Neural progenitor cell (in vitro differentiated cells): ENCODE measurements at regions not wholly inside any gene's neighbourhood (a gene's known extent, or its start where the extent isn't known, plus 50 kb on each side); places are given as distances from the start of the nearest gene placed in this dataset.

Source experiments
- DNase-seq: peaks from one replicate; pipeline ENCODE4 v3.0.0-alpha.2; 2016; ENCODE audit warnings: low spot score
- H2AFZ ChIP-seq: fragments of 200-600 bp; sonication (generic); replicated peaks from 2 replicates; pipeline ENCODE4 v1.6.1; 2016; ENCODE audit warnings: antibody characterized with exemption
- H3F3A ChIP-seq: fragments of 200-600 bp; sonication (generic); 2 replicates; pipeline ENCODE4 v1.6.1; 2016; ENCODE audit warnings: antibody characterized with exemption, low read depth
- H3K27ac ChIP-seq: fragments of 200-600 bp; sonication (generic); 2 replicates; pipeline ENCODE4 v1.5.1; 2016; ENCODE audit warnings: mild to moderate bottlenecking
- H3K27me3 ChIP-seq: fragments of 200-600 bp; sonication (generic); 2 replicates; pipeline ENCODE4 v1.6.1; 2016; ENCODE audit warnings: mild to moderate bottlenecking, moderate library complexity
- H3K36me3 ChIP-seq: fragments of 200-600 bp; sonication (generic); 2 replicates; pipeline ENCODE4 v1.5.1; 2016
- H3K4me1 ChIP-seq: fragments of 200-600 bp; sonication (generic); 2 replicates; pipeline ENCODE4 v1.6.1; 2016; ENCODE audit warnings: mixed run types
- H3K4me2 ChIP-seq: fragments of 200-600 bp; sonication (generic); 2 replicates; pipeline ENCODE4 v1.6.1; 2016
- H3K4me3 ChIP-seq: fragments of 200-600 bp; sonication (generic); 2 replicates; pipeline ENCODE4 v1.5.1; 2016
- H3K79me2 ChIP-seq: fragments of 200-600 bp; sonication (generic); 2 replicates; pipeline ENCODE4 v1.6.1; 2016; ENCODE audit warnings: low read depth
- H3K9ac ChIP-seq: fragments of 200-600 bp; sonication (generic); 2 replicates; pipeline ENCODE4 v1.6.1; 2016
- H3K9me3 ChIP-seq: fragments of 200-600 bp; sonication (generic); 2 replicates; pipeline ENCODE4 v1.5.1; 2016; ENCODE audit warnings: low read depth
- H4K20me1 ChIP-seq: fragments of 200-600 bp; sonication (generic); 2 replicates; pipeline ENCODE4 v1.6.1; 2016; ENCODE audit warnings: low read depth
- H3K27ac Mint-ChIP-seq: 3 replicates; pipeline ENCODE4 v1.8.0; 2021; ENCODE audit warnings: mixed read lengths
- H3K27me3 Mint-ChIP-seq: 2 replicates; pipeline ENCODE4 v1.8.0; 2022; ENCODE audit warnings: low read depth, mild to moderate bottlenecking, inconsistent platforms, moderate library complexity, mixed read lengths; ENCODE audit not compliant: insufficient read depth
- H3K36me3 Mint-ChIP-seq: 3 replicates; pipeline ENCODE4 v1.8.0; 2021; ENCODE audit warnings: mixed read lengths
- H3K4me1 Mint-ChIP-seq: 3 replicates; pipeline ENCODE4 v1.8.0; 2021; ENCODE audit warnings: mixed read lengths
- H3K4me3 Mint-ChIP-seq: 3 replicates; pipeline ENCODE4 v1.8.0; 2021; ENCODE audit warnings: mild to moderate bottlenecking, moderate library complexity, mixed read lengths
- H3K9me3 Mint-ChIP-seq: 3 replicates; pipeline ENCODE4 v1.8.0; 2020; ENCODE audit warnings: mixed read lengths
- CTCF ChIP-seq: fragments of 200-600 bp; sonication (generic); IDR thresholded peaks from 2 replicates; pipeline ENCODE4 v1.5.1; 2017; ENCODE audit warnings: antibody characterized with exemption, mild to moderate bottlenecking
- EZH2 ChIP-seq: fragments of 200-600 bp; sonication (generic); IDR thresholded peaks from 2 replicates; pipeline ENCODE4 v1.6.1; 2017; ENCODE audit warnings: antibody characterized with exemption, mild to moderate bottlenecking, moderate library complexity
- EZH2phosphoT487 ChIP-seq: fragments of 200-600 bp; sonication (generic); IDR thresholded peaks from 2 replicates; pipeline ENCODE4 v1.6.1; 2017; ENCODE audit warnings: antibody characterized with exemption

GRCh38 chr6:55696501-55696900, 117.5 kb upstream of the HMGCLL1 start:
- Mint-ChIP-seq H3K27ac (no peak overlapping the region), H3K4me3 (no peak overlapping the region), H3K4me1 (peaks cover 27% of the 10 kb centered on the region), H3K27me3 (no peaks in the 10 kb centered on the region), H3K36me3 (no peaks in the 10 kb centered on the region), H3K9me3 (peaks cover 4% of the 10 kb centered on the region)
- DNase-seq = no peak
- Histone ChIP-seq H3K27ac (no peak overlapping the region), H3K4me2 (no peak overlapping the region), H3K36me3 (no peaks in the 10 kb centered on the region), H3K9me3 (no peaks in the 10 kb centered on the region), H2AFZ (no peak overlapping the region), H3K27me3 (no peaks in the 10 kb centered on the region), H3F3A (no peaks in the 10 kb centered on the region), H3K4me1 (peaks cover 17% of the 10 kb centered on the region), H3K79me2 (no peaks in the 10 kb centered on the region), H3K9ac (no peak overlapping the region), H4K20me1 (no peaks in the 10 kb centered on the region), H3K4me3 (no peak overlapping the region)
- TF ChIP-seq EZH2phosphoT487 (no peak), EZH2 (no peak), CTCF (no peak)

GRCh38 chr6:55696041-55696440, 117.0 kb upstream of the HMGCLL1 start:
- H4K20me1 ChIP-seq = no peaks in the 10 kb centered on the region
- H2AFZ ChIP-seq = no peak overlapping the region
- H3F3A ChIP-seq = no peaks in the 10 kb centered on the region
- Mint-ChIP-seq H3K27ac (peak overlapping the region; percentile 34), H3K9me3 (peaks cover 8% of the 10 kb centered on the region), H3K4me1 (peaks cover 27% of the 10 kb centered on the region), H3K36me3 (peaks cover 1% of the 10 kb centered on the region), H3K27me3 (no peaks in the 10 kb centered on the region), H3K4me3 (no peak overlapping the region)
- H3K9me3 ChIP-seq = no peaks in the 10 kb centered on the region
- no peak overlapping the region for H3K9ac ChIP-seq
- DNase-seq = no peak
- no peak for TF ChIP-seq CTCF
- no peak for TF ChIP-seq EZH2
- no peak for TF ChIP-seq EZH2phosphoT487
- no peaks in the 10 kb centered on the region for H3K27me3 ChIP-seq
- no peaks in the 10 kb centered on the region for H3K79me2 ChIP-seq
- H3K4me3 ChIP-seq = no peak overlapping the region
- H3K4me1 ChIP-seq = peaks cover 17% of the 10 kb centered on the region
- no peaks in the 10 kb centered on the region for H3K36me3 ChIP-seq
- no peak overlapping the region for H3K4me2 ChIP-seq
- H3K27ac ChIP-seq = no peak overlapping the region

- no peak for DNase-seq
- H3K27me3 ChIP-seq = no peaks in the 10 kb centered on the region
- no peak for TF ChIP-seq EZH2
- no peak for TF ChIP-seq CTCF
- TF ChIP-seq EZH2phosphoT487 = no peak
- H3K9ac ChIP-seq = no peak overlapping the region
- H4K20me1 ChIP-seq = no peaks in the 10 kb centered on the region
- no peak overlapping the region for H3K27ac ChIP-seq
- H3K27ac Mint-ChIP-seq = peak overlapping the region; percentile 34
- no peak overlapping the region for H3K4me3 ChIP-seq
- no peaks in the 10 kb centered on the region for H3F3A ChIP-seq
- no peak overlapping the region for H3K4me3 Mint-ChIP-seq
- H3K4me2 ChIP-seq = no peak overlapping the region
- no peaks in the 10 kb centered on the region for H3K9me3 ChIP-seq
- H3K27me3 Mint-ChIP-seq = no peaks in the 10 kb centered on the region
- peaks cover 1% of the 10 kb centered on the region for H3K36me3 Mint-ChIP-seq
- no peaks in the 10 kb centered on the region for H3K36me3 ChIP-seq
- no peak overlapping the region for H2AFZ ChIP-seq
- H3K79me2 ChIP-seq = no peaks in the 10 kb centered on the region
- peaks cover 27% of the 10 kb centered on the region for H3K4me1 Mint-ChIP-seq
- H3K4me1 ChIP-seq = peaks cover 17% of the 10 kb centered on the region
- H3K9me3 Mint-ChIP-seq = peaks cover 11% of the 10 kb centered on the region
Observed at GRCh38 chr6:55694759-55695158, 115.8 kb upstream of the HMGCLL1 start.
